Left lung (tissue), 4 donors: ENCODE measurements at regions not wholly inside any gene's neighbourhood (a gene's known extent, or its start where the extent isn't known, plus 50 kb on each side); places are given as distances from the start of the nearest gene placed in this dataset.
"Not testable (repeated sequence)": the region's sequence is repeated elsewhere in the genome, so short reads cannot be mapped to it uniquely, and the experiment has no call there.

Experiments used
- ATAC-seq: fragments of 200-7000 bp; cut with Tn5 transposase; one replicate; pipeline ENCODE4 v1.9.1; 2020; ENCODE audit warnings: moderate library complexity
- DNase-seq, 4 donors: peaks; one replicate each; pipeline ENCODE4 v3.0.0-alpha.2; 2013 to 2020
- H3K27ac ChIP-seq, 2 donors: fragments of 200-600 bp; sonication (generic) in 1 of 2; one replicate each; pipeline versions ENCODE4 v1.5.0 to v1.8.0; 2020 to 2021
- H3K27me3 ChIP-seq, 2 donors: fragments of 200-600 bp; sonication (generic) in 1 of 2; one replicate each; pipeline versions ENCODE4 v1.5.0 to v1.8.0; 2020 to 2021
- H3K36me3 ChIP-seq, 2 donors: fragments of 200-600 bp; sonication (generic) in 1 of 2; one replicate each; pipeline versions ENCODE4 v1.5.0 to v1.8.0; 2020 to 2021
- H3K4me1 ChIP-seq, 2 donors: fragments of 200-600 bp; one replicate each; pipeline ENCODE4 v1.8.0; 2021
- H3K4me3 ChIP-seq, 2 donors: fragments of 200-600 bp; sonication (generic) in 1 of 2; one replicate each; pipeline versions ENCODE4 v1.5.0 to v1.8.0; 2020 to 2021; ENCODE audit warnings: mild to moderate bottlenecking in 1 of 2
- H3K9me3 ChIP-seq, 2 donors: fragments of 200-600 bp; sonication (generic) in 1 of 2; one replicate each; pipeline versions ENCODE4 v1.5.0 to v1.8.0; 2020 to 2021
- CTCF ChIP-seq, 2 donors: fragments of 200-600 bp; sonication (generic) in 1 of 2; IDR thresholded peaks; one replicate each; pipeline versions ENCODE4 v1.5.0 to v1.8.0; 2021; ENCODE audit warnings: antibody characterized with exemption in 2 of 2
- intact Hi-C, 2 donors: fragments of 100-400 bp; cut with DNase I; formaldehyde crosslinking; loops; one replicate each; pipeline versions ENCODE4 v1.11.2 to v1.14.2; 2022
- donor health status: DM: no; HTN: yes; CAD: no.
- donor health status: DM: no; HTN: no; CAD: no.

GRCh38 chr2:62391696-62392095 lies 114.3 kb downstream of the TMEM17 start:
- H3K9me3 ChIP-seq, result no peaks in the 10 kb centered on the region
- ATAC-seq (no peak), DNase-seq (no peak)
- no peak for TF ChIP-seq CTCF (IDR thresholded peaks at IDR 0.05)
- H3K4me3 ChIP-seq, result no peak overlapping the region
- no peaks in the 10 kb centered on the region for H3K27me3 ChIP-seq
- intact Hi-C loops, result no loop called here
- no peak overlapping the region for H3K27ac ChIP-seq
- H3K4me1 ChIP-seq, result no peaks in the 10 kb centered on the region
- H3K36me3 ChIP-seq, result no peaks in the 10 kb centered on the region

GRCh38 chr2:62386378-62386777 lies 119.6 kb downstream of the TMEM17 start:
- not testable (repeated sequence) for H3K36me3 ChIP-seq

GRCh38 chr2:62383846-62384245 lies 122.1 kb downstream of the TMEM17 start:
- H3K4me1 ChIP-seq, result no peaks in the 10 kb centered on the region
- intact Hi-C loops, result no loop called here
- ATAC-seq, result no peak
- H3K36me3 ChIP-seq, result no peaks in the 10 kb centered on the region
- peaks cover 0 to 7% of the 10 kb centered on the region in 2 donors for H3K9me3 ChIP-seq
- DNase-seq, result no peak
- H3K27ac ChIP-seq, result no peak overlapping the region
- H3K4me3 ChIP-seq, result no peak overlapping the region
- TF ChIP-seq CTCF (IDR thresholded peaks at IDR 0.05), result no peak
- H3K27me3 ChIP-seq, result no peaks in the 10 kb centered on the region

More at GRCh38 chr2:62386378-62386777, 119.6 kb downstream of the TMEM17 start:
- ATAC-seq, H3K9me3 ChIP-seq, H3K4me3 ChIP-seq, H3K27me3 ChIP-seq, intact Hi-C loops, DNase-seq, H3K27ac ChIP-seq, H3K4me1 ChIP-seq: not testable (repeated sequence)

- Histone ChIP-seq H3K4me3 (no peak overlapping the region), H3K4me1 (no peaks in the 10 kb centered on the region), H3K27ac (no peak overlapping the region), H3K9me3 (peaks cover 0 to 7% of the 10 kb centered on the region in 2 donors), H3K36me3 (no peaks in the 10 kb centered on the region), H3K27me3 (no peaks in the 10 kb centered on the region)
- intact Hi-C loops, result no loop called here
- DNase-seq (no peak), ATAC-seq (no peak)
- no peak for TF ChIP-seq CTCF (IDR thresholded peaks at IDR 0.05)
These were observed 123.2 kb downstream of the TMEM17 start for GRCh38 chr2:62382757-62383156.

- no peak for DNase-seq
- intact Hi-C loops, result no loop called here
- H3K4me3 ChIP-seq, result no peak overlapping the region
- no peaks in the 10 kb centered on the region for H3K27me3 ChIP-seq
- H3K4me1 ChIP-seq, result no peaks in the 10 kb centered on the region
- H3K27ac ChIP-seq, result no peak overlapping the region
- no peaks in the 10 kb centered on the region for H3K36me3 ChIP-seq
- peaks cover 0 to 7% of the 10 kb centered on the region in 2 donors for H3K9me3 ChIP-seq
- TF ChIP-seq CTCF (IDR thresholded peaks at IDR 0.05), result no peak
- no peak for ATAC-seq
These were observed 123.9 kb downstream of the TMEM17 start for GRCh38 chr2:62382122-62382521.

GRCh38 chr2:62381656-62382055 lies 124.3 kb downstream of the TMEM17 start:
- H3K27ac ChIP-seq, result no peak overlapping the region
- no peaks in the 10 kb centered on the region for H3K4me1 ChIP-seq
- DNase-seq (no peak), ATAC-seq (no peak)
- no peaks in the 10 kb centered on the region for H3K27me3 ChIP-seq
- TF ChIP-seq CTCF (IDR thresholded peaks at IDR 0.05), result no peak
- no peak overlapping the region for H3K4me3 ChIP-seq
- H3K9me3 ChIP-seq, result peaks cover 0 to 7% of the 10 kb centered on the region in 2 donors
- intact Hi-C loops, result no loop called here
- no peaks in the 10 kb centered on the region for H3K36me3 ChIP-seq
